DOHH2 (cell line): ENCODE measurements at regions not wholly inside any gene's neighbourhood (a gene's known extent, or its start where the extent isn't known, plus 50 kb on each side); places are given as distances from the start of the nearest gene placed in this dataset.

ENCODE experiments used
- EZH2phosphoT487 ChIP-seq: fragments of 200-600 bp; sonication (generic); IDR thresholded peaks from 2 replicates; pipeline ENCODE4 v1.6.1; 2017; ENCODE audit warnings: borderline replicate concordance, mild to moderate bottlenecking, antibody characterized with exemption, low read length, moderate library complexity, mixed read lengths
- TF ChIP-seq, protein P1 (sequence below): fragments of 200-600 bp; sonication (generic); IDR thresholded peaks from one replicate; pipeline ENCODE4 v1.5.1; 2014; ENCODE audit warnings: antibody characterized with exemption, mild to moderate bottlenecking, low read depth, low read length; ENCODE audit not compliant: poor library complexity, severe bottlenecking

- TF ChIP-seq, protein P1, sequence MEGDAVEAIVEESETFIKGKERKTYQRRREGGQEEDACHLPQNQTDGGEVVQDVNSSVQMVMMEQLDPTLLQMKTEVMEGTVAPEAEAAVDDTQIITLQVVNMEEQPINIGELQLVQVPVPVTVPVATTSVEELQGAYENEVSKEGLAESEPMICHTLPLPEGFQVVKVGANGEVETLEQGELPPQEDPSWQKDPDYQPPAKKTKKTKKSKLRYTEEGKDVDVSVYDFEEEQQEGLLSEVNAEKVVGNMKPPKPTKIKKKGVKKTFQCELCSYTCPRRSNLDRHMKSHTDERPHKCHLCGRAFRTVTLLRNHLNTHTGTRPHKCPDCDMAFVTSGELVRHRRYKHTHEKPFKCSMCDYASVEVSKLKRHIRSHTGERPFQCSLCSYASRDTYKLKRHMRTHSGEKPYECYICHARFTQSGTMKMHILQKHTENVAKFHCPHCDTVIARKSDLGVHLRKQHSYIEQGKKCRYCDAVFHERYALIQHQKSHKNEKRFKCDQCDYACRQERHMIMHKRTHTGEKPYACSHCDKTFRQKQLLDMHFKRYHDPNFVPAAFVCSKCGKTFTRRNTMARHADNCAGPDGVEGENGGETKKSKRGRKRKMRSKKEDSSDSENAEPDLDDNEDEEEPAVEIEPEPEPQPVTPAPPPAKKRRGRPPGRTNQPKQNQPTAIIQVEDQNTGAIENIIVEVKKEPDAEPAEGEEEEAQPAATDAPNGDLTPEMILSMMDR, result no peak
- no peak for TF ChIP-seq EZH2phosphoT487
Measured at GRCh38 chr6:141393405-141394124, 739.2 kb upstream of the GJE1 start.
